CD4-positive, alpha-beta T cell (primary cell): ENCODE measurements at regions not wholly inside any gene's neighbourhood (a gene's known extent, or its start where the extent isn't known, plus 50 kb on each side); places are given as distances from the start of the nearest gene placed in this dataset.

Experiments used
- ATAC-seq: fragments of 200-7000 bp; cut with Tn5 transposase; one replicate; pipeline ENCODE4 v1.10.0; 2022; ENCODE audit warnings: mild to moderate bottlenecking; ENCODE audit not compliant: poor library complexity
- CTCF ChIA-PET: fragments of 350-600 bp; sonication (Branson Sonifier 250); formaldehyde crosslinking; loops from one replicate; lab custom pipeline; 2021; ENCODE audit warnings: antibody characterized with exemption, inconsistent platforms; lab: Charles Lee
- POLR2A ChIA-PET: fragments of 350-600 bp; sonication (Branson Sonifier 250); formaldehyde crosslinking; loops from one replicate; lab custom pipeline; 2021; ENCODE audit warnings: antibody characterized with exemption, inconsistent platforms; lab: Charles Lee
- DNase-seq, 14 experiments: peaks; one replicate each; pipeline ENCODE4 v3.0.0-alpha.2; 2013 to 2020; ENCODE audit warnings: mixed read lengths in 2 of 14
- H3K27ac ChIP-seq, 2 donors: one replicate each; pipeline versions ENCODE4 v1.5.1 to v1.7.0; 2013; ENCODE audit warnings: low read length in 2 of 2, low read depth in 1 of 2, mild to moderate bottlenecking in 1 of 2
- H3K27me3 ChIP-seq, 2 experiments: 1 replicate in 1 of 2; 2 replicates in 1 of 2; pipeline versions ENCODE4 v1.6.1 to v1.7.0; 2013; ENCODE audit warnings: low read length in 2 of 2, control low read depth in 1 of 2, mild to moderate bottlenecking in 1 of 2, moderate library complexity in 1 of 2; ENCODE audit not compliant: insufficient read depth in 2 of 2, control insufficient read depth in 1 of 2
- H3K36me3 ChIP-seq: one replicate; pipeline ENCODE4 v1.6.1; 2013; ENCODE audit warnings: low read length, control low read depth; ENCODE audit not compliant: insufficient read depth
- H3K4me1 ChIP-seq: one replicate; pipeline ENCODE4 v1.6.1; 2013; ENCODE audit warnings: low read length, control low read depth; ENCODE audit not compliant: insufficient read depth
- H3K4me3 ChIP-seq: one replicate; pipeline ENCODE4 v1.5.1; 2013; ENCODE audit warnings: mild to moderate bottlenecking, low read length, moderate library complexity
- H3K9me3 ChIP-seq, 2 experiments: 1 replicate in 1 of 2; 2 replicates in 1 of 2; pipeline versions ENCODE4 v1.6.1 to v1.7.0; 2013; ENCODE audit warnings: low read length in 2 of 2, mild to moderate bottlenecking in 2 of 2, control low read depth in 1 of 2, moderate library complexity in 1 of 2; ENCODE audit not compliant: control insufficient read depth in 1 of 2, insufficient read depth in 1 of 2
- H3K27ac Mint-ChIP-seq: one replicate; pipeline ENCODE4 v1.8.0; 2020; ENCODE audit warnings: mixed read lengths
- H3K27me3 Mint-ChIP-seq: one replicate; pipeline ENCODE4 v1.8.0; 2021; ENCODE audit warnings: mixed read lengths
- H3K36me3 Mint-ChIP-seq: one replicate; pipeline ENCODE4 v1.8.0; 2021; ENCODE audit warnings: low read depth, mixed read lengths
- H3K4me1 Mint-ChIP-seq: one replicate; pipeline ENCODE4 v1.8.0; 2021; ENCODE audit warnings: low read depth, mixed read lengths
- H3K4me3 Mint-ChIP-seq: one replicate; pipeline ENCODE4 v1.8.0; 2020; ENCODE audit warnings: mild to moderate bottlenecking, mixed read lengths
- H3K9me3 Mint-ChIP-seq: one replicate; pipeline ENCODE4 v1.8.0; 2020; ENCODE audit warnings: mixed read lengths
- CTCF ChIP-seq: fragments of 200-600 bp; IDR thresholded peaks from one replicate; pipeline ENCODE4 v1.8.0; 2022; ENCODE audit warnings: antibody characterized with exemption, mild to moderate bottlenecking
- intact Hi-C, 2 experiments: fragments of 100-400 bp; cut with DNase I in 1 of 2; cut with micrococcal nuclease in 1 of 2; formaldehyde crosslinking; loops; one replicate each; pipeline versions ENCODE4 v1.15.1 to v1.9.0; 2023 to 2025; cut with DNase I, micrococcal nuclease

GRCh38 chr9:88682431-88682831, 147.5 kb downstream of the NXNL2 start:
- CTCF ChIA-PET: no interaction called here
- TF ChIP-seq CTCF: no peak
- intact Hi-C loops: no loop called here
- DNase-seq (no peak), ATAC-seq (no peak)
- Histone ChIP-seq H3K4me1 (no peaks in the 10 kb centered on the region), H3K36me3 (no peaks in the 10 kb centered on the region), H3K27ac (no peak overlapping the region), H3K4me3 (no peak overlapping the region), H3K9me3 (peaks cover 0 to 6% of the 10 kb centered on the region in 2 experiments), H3K27me3 (no peaks in the 10 kb centered on the region)
- no peaks in the 10 kb centered on the region for H3K36me3 Mint-ChIP-seq
- H3K27ac Mint-ChIP-seq: no peak overlapping the region
- H3K27me3 Mint-ChIP-seq: peaks cover 2% of the 10 kb centered on the region
- H3K4me1 Mint-ChIP-seq: no peaks in the 10 kb centered on the region
- H3K9me3 Mint-ChIP-seq: no peaks in the 10 kb centered on the region
- POLR2A ChIA-PET: no interaction called here
- H3K4me3 Mint-ChIP-seq: no peak overlapping the region

GRCh38 chr9:88684046-88684445, 149.1 kb downstream of the NXNL2 start:
- no peaks in the 10 kb centered on the region for H3K36me3 ChIP-seq
- ATAC-seq (no peak), DNase-seq (no peak)
- H3K27ac ChIP-seq: no peak overlapping the region
- peaks cover 0 to 6% of the 10 kb centered on the region in 2 experiments for H3K9me3 ChIP-seq
- TF ChIP-seq CTCF: no peak
- no peaks in the 10 kb centered on the region for H3K27me3 Mint-ChIP-seq
- no peak overlapping the region for H3K27ac Mint-ChIP-seq
- no peak overlapping the region for H3K4me3 Mint-ChIP-seq
- intact Hi-C loops: no loop called here
- CTCF ChIA-PET: no interaction called here
- H3K27me3 ChIP-seq: no peaks in the 10 kb centered on the region
- no peaks in the 10 kb centered on the region for H3K9me3 Mint-ChIP-seq
- no peak overlapping the region for H3K4me3 ChIP-seq
- no peaks in the 10 kb centered on the region for H3K4me1 ChIP-seq
- POLR2A ChIA-PET: no interaction called here
- no peaks in the 10 kb centered on the region for H3K4me1 Mint-ChIP-seq
- H3K36me3 Mint-ChIP-seq: no peaks in the 10 kb centered on the region

GRCh38 chr9:88684845-88685244, 149.9 kb downstream of the NXNL2 start:
- H3K27ac Mint-ChIP-seq: no peak overlapping the region
- H3K36me3 Mint-ChIP-seq: no peaks in the 10 kb centered on the region
- no peaks in the 10 kb centered on the region for H3K27me3 Mint-ChIP-seq
- H3K4me1 ChIP-seq: no peaks in the 10 kb centered on the region
- no peak for TF ChIP-seq CTCF
- no peaks in the 10 kb centered on the region for H3K36me3 ChIP-seq
- DNase-seq: no peak
- no peaks in the 10 kb centered on the region for H3K27me3 ChIP-seq
- no peaks in the 10 kb centered on the region for H3K4me1 Mint-ChIP-seq
- ChIA-PET CTCF (no interaction called here), POLR2A (no interaction called here)
- H3K4me3 Mint-ChIP-seq: no peak overlapping the region
- intact Hi-C loops: no loop called here
- H3K9me3 Mint-ChIP-seq: no peaks in the 10 kb centered on the region
- peaks cover 0 to 6% of the 10 kb centered on the region in 2 experiments for H3K9me3 ChIP-seq
- no peak overlapping the region for H3K27ac ChIP-seq
- no peak for ATAC-seq
- no peak overlapping the region for H3K4me3 ChIP-seq
